ENCODE measurements at regions not wholly inside any gene's neighbourhood (a gene's known extent, or its start where the extent isn't known, plus 50 kb on each side); places are given as distances from the start of the nearest gene placed in this dataset.

DNA sequence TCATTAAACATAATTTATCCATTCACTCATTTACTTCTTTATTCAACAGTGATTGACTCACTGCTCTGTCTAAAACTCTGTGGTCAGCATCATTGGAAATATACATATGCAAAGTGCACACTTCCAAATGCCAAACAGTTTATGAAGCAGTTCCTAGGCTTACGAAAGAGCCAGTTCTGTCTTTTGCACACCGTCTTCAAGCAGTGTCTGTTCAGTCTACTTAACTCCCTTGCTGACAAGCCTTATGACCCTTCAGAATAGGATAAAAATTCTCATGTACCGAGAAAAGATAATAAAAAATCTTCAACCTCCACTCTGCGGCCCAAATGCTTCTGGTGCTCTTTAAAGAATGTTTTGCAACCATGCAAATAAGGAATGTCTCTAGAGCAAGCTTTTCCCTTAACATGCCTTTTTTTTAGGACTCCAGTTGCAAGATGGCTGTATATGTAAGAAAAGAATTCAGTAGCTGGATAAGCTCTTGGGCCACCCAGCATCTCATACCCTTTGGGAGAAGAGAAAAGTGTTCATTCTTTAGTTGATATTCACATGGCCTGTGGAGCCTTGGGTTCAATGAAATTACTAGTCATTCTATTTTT lies 1037.0 kb upstream of the SLIT2 start:
- TF ChIP-seq ZFP30 (CRISPR knock-in tag; IDR thresholded peaks at IDR 0.05) (no peak), ZC3H10 (CRISPR knock-in tag; IDR thresholded peaks at IDR 0.05) (no peak), ZNF565 (CRISPR knock-in tag; conservative IDR thresholded peaks at IDR 0.05; ENCODE audit: low read depth) (no peak), ZFP3 (CRISPR knock-in tag; IDR thresholded peaks at IDR 0.05) (no peak), BACH2 (CRISPR knock-in tag; IDR thresholded peaks at IDR 0.05; ENCODE audit: borderline replicate concordance) (no peak), ARNTL (CRISPR knock-in tag; IDR thresholded peaks at IDR 0.05; ENCODE audit: borderline replicate concordance, low read depth) (no peak), OSR1 (CRISPR knock-in tag; IDR thresholded peaks at IDR 0.05) (no peak), ZNF70 (CRISPR knock-in tag; IDR thresholded peaks at IDR 0.05) (no peak), CSDC2 (CRISPR knock-in tag; IDR thresholded peaks at IDR 0.05) (no peak)
- TF ChIP-seq, protein P1, sequence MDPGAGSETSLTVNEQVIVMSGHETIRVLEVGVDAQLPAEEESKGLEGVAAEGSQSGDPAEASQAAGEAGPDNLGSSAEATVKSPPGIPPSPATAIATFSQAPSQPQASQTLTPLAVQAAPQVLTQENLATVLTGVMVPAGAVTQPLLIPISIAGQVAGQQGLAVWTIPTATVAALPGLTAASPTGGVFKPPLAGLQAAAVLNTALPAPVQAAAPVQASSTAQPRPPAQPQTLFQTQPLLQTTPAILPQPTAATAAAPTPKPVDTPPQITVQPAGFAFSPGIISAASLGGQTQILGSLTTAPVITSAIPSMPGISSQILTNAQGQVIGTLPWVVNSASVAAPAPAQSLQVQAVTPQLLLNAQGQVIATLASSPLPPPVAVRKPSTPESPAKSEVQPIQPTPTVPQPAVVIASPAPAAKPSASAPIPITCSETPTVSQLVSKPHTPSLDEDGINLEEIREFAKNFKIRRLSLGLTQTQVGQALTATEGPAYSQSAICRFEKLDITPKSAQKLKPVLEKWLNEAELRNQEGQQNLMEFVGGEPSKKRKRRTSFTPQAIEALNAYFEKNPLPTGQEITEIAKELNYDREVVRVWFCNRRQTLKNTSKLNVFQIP (CRISPR knock-in tag; IDR thresholded peaks at IDR 0.05; ENCODE audit: borderline replicate concordance, low read depth), result no peak
- TF ChIP-seq, protein P2, sequence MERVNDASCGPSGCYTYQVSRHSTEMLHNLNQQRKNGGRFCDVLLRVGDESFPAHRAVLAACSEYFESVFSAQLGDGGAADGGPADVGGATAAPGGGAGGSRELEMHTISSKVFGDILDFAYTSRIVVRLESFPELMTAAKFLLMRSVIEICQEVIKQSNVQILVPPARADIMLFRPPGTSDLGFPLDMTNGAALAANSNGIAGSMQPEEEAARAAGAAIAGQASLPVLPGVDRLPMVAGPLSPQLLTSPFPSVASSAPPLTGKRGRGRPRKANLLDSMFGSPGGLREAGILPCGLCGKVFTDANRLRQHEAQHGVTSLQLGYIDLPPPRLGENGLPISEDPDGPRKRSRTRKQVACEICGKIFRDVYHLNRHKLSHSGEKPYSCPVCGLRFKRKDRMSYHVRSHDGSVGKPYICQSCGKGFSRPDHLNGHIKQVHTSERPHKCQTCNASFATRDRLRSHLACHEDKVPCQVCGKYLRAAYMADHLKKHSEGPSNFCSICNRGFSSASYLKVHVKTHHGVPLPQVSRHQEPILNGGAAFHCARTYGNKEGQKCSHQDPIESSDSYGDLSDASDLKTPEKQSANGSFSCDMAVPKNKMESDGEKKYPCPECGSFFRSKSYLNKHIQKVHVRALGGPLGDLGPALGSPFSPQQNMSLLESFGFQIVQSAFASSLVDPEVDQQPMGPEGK (CRISPR knock-in tag; IDR thresholded peaks at IDR 0.05; ENCODE audit: borderline replicate concordance), result no peak

All from SK-N-SH treated with all-trans-retinoic acid at 6 μM for 48 hours (cell line).